ENCODE measurements at regions not wholly inside any gene's neighbourhood (a gene's known extent, or its start where the extent isn't known, plus 50 kb on each side); places are given as distances from the start of the nearest gene placed in this dataset.

DNA sequence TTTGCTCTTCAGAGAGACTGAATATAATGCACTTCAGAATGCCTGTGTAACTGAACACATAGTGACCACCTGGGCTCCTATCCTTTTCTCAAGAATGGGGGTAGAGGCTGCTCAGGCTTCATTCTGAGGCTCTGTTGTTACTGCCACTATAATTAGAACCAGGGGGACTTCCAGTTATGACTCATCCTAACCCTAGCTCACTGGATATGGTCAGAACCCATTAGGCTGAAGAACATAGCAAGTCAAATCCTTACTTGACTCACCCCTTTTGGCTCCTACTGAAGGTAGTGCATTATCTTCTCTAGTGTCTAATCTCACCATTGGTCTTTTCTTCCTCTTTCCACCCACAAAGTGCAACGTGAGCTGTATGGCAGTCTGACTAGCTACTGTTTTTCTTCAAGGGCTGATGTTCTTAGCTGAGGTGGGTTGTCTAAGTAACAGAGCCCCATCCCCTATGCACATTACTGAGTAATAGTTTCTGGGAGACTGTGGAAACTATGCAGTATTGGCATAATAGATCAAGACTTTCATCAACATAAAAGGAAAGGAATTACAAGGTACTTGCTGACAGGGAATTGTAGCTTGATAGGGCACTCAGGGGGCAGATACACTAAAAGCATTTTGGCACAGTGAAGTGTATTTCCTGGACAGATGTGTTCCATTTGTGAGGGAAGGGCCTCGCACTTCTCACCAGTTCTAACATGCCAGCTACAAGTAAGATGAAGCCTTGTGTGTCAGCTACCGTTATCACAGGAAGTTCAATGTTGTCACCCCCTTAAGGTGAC lies 431.0 kb upstream of the MEF2C start (continued):
- TF ChIP-seq BCL11A (IDR thresholded peaks at IDR 0.05; ENCODE audit: low read depth in 2 of 2, low read length in 2 of 2): no peak
- no peak for TF ChIP-seq RBBP5 (IDR thresholded peaks at IDR 0.05; ENCODE audit: borderline replicate concordance, low read depth, low read length)
- no peak for TF ChIP-seq CBX8 (IDR thresholded peaks at IDR 0.05; ENCODE audit: borderline replicate concordance, low read depth, low read length)
- no peak for TF ChIP-seq SIX5 (IDR thresholded peaks at IDR 0.05; ENCODE audit: low read depth, low read length)
- TF ChIP-seq, protein P1, sequence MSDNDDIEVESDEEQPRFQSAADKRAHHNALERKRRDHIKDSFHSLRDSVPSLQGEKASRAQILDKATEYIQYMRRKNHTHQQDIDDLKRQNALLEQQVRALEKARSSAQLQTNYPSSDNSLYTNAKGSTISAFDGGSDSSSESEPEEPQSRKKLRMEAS (IDR thresholded peaks at IDR 0.05): no peak
- TF ChIP-seq EGR1 (IDR thresholded peaks at IDR 0.05; ENCODE audit: borderline replicate concordance, low read depth, low read length): no peak
- TF ChIP-seq CBX5 (IDR thresholded peaks at IDR 0.05; ENCODE audit: low read depth, low read length): no peak
- TF ChIP-seq BRCA1 (IDR thresholded peaks at IDR 0.05; ENCODE audit: low read depth, low read length): no peak
